Activated CD4-positive, alpha-beta T cell treated with anti-CD3 and anti-CD28 coated beads, Interleukin-2, amount 50 U/mL, for 4 hours (primary cell): ENCODE measurements at regions not wholly inside any gene's neighbourhood (a gene's known extent, or its start where the extent isn't known, plus 50 kb on each side); places are given as distances from the start of the nearest gene placed in this dataset.

Source experiments
- DNase-seq, 2 experiments: peaks; one replicate each; pipeline ENCODE4 v3.0.0-alpha.2; 2020

DNA sequence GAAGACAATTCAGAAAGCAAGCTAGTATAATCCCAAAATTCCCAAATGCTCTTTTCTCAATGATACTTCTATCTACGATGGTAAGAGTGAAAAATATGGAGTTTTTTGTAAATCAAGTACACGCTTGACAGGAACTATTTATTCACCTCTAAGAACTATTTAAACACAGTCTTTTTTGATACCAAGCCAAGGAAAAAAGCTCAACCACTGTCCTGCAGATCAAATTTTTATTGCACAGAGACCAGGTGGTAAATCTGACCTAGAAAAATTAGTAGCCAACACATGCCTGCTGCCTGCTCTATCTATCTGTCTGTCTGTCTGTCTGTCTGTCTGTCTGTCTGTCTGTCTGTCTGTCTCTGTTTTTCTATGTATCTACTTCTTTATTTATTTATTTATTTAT is 292.2 kb downstream of the MZT1 start:
- DNase-seq = no peak

DNA sequence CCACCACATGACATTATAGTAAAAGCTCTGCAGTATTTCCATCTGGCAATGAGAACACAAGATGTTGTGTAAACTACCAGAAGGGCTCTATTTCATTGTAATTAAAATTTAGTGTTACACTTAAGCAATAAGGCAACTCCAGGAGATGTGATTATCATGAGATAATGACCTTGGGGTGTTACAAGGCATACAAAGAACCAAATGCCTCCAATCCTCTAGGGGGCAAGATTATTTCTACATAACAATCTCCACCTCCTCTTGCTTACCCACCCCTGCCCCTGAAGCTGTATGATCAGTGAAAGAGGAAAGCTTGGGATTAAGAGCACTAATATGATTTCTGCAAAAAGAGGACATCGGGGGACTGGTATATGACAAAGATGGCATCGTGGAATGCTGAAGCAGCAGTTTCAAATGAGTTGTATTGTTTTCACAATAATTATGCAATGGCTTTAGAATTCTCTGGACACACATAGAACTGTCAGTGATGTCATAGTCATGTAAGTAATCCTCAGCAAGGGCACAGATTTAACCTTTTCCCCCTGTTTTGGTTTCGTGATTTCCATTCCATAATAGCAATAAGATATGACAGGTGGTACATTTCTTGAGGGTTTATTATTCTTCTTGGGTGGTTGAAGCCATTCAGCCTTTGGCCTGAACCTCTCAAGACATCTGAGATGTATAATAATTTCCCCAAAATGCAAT is 295.3 kb downstream of the MZT1 start:
- no peak for DNase-seq

DNA sequence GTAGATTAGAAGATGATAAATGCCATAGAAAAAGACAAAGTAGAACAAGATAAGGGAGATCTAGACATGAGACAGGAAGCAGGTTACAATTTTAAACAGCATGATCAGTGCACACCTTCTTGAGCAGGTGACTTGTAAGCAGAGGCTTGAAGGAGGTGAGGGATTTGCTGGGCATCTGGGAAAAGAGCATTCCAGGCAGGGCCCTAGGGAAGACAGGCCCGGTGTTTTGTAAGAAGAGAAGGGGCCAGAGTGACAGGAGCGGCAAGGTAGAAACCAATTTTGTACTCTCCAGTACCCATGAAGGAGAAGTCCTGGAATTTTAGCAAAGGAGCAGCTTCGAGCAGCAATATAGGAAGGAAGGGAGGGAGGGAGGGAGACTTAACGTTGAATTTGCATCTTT is 296.5 kb downstream of the MZT1 start:
- DNase-seq = no peak

DNA sequence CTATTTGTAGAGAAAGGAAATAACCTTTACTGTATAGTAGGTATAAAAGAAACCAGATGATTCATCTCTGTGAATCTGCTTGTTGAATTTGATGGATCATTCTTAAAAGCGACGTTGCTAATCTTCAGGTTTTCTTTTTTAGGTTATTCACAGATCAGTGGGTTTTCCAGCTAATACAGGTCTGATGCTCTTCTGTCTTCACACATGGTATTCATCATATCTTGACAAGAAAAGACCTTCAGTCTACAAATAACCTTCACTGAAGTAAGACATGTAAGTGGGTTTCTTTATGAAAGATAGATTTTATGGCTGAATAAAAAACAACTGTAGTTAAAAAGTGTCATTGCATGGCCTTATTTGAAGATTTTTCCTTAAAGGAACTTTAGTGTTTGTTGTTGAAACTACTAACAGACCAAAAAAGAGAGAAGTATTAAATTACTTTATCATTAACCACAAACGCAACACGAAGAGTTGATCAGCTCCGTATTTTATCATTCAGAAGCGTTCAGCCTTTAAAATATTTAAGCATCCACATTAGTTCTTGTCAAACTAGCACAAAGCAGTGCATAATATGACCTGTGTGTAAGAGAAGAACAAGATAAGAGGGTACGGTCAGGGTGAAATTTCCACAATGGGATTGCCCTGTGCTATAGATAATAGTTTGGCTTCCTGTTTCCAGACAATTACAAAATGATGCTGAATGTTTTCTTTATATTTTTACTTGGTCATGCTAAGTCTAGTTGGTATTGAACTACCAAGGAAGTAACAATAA is 299.5 kb downstream of the MZT1 start:
- DNase-seq = no peak

DNA sequence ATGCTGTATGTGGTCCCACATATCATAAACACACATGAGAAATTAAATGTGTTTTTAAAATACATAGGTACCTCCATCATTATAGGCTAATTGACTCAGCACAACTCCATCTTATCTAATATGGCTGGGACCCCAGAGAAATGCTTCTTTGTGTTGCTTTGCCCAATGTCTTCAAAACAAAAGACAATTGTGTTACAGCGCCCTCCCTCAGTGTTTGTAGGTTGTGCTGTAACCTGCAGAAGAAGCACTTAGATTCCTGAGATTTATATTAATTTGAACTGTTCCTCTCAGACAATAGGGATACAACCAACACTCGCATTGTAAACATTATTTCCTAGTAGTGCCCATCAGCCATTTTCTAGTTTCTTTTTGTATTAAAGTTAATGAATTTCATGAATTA is 303.4 kb downstream of the MZT1 start:
- DNase-seq = no peak

DNA sequence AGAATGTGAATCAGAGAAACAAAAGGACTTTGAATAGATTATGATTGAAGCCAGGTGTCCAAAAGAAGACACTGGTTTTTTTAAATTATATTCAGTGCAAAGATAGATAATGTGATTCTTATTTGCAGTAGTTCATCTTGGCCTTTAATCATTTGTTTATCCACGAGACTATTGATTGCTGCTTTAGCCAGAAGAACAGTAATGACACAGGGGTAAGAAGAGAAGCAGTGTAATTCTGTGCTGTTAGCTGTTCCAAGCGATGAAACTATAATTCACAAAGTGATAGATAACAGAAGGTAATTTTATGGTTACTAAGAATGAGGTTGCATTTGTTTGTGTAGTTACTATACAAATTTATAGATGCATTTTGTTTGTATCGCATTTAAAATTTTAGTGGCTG is 311.6 kb downstream of the MZT1 start:
- no peak for DNase-seq

DNA sequence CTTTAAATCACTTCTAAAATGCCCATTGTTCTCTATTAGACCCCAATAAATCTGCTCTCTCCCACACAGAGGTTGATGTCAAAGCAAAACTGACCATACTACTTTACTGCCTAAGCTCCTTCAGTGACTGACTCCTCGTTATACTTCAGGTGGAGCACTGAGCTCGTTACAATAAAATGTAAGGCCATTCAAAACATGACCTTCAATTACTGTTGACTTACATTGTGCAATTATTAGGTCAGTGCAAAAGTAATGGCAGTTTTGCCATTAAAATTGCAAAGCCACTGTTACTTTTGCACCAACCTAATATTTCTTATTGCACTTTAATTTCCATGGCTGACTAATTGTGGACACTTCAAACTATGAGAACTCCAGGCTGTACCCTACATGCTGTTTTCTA is 314.9 kb downstream of the MZT1 start:
- DNase-seq = no peak

DNA sequence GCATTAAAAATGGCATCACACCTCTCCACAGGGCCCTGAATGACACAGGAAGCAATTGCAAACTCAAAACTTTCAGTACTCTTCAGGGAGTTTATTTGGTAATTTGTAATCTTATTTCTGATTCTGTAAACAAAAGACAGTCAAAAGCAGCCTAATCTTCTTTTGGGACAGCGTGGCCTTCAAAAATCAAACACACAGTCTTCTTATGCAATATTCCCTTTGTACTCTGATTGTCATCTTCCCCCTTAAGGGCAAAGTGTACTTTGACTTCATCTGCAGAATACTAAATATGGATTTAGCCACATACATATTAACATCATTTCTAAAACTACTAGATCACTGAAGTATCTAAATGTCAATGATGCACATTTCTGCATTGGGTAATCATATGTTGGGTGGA is 322.0 kb downstream of the MZT1 start:
- DNase-seq = no peak

DNA sequence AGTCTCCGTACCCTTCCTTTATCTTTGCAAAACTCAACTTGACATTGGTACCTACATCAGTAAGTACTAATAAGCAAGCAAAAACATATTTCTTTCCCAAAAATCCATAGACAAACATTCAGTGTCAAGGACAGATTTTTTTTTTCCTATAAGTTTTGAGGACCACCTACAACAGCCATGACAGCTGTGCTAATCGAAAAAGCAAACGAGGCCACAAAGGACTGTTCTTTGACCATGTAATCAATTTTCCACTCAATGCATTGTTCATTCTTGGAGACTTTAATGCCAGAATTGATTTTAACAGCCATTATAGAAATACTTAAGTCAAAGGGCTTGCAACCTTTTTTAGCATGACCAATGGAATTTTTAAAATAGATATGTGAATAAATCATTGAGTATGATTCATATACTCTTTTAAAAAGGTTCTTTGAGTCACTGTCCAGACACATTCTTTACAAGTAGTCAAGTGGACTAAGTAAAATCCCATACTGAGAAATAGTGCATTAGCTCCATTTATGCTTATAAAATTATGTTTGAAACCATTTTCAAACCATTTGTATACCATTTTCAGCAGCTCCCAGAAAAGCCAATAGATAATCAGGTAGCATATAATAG is 323.9 kb downstream of the MZT1 start:
- DNase-seq = no peak

DNA sequence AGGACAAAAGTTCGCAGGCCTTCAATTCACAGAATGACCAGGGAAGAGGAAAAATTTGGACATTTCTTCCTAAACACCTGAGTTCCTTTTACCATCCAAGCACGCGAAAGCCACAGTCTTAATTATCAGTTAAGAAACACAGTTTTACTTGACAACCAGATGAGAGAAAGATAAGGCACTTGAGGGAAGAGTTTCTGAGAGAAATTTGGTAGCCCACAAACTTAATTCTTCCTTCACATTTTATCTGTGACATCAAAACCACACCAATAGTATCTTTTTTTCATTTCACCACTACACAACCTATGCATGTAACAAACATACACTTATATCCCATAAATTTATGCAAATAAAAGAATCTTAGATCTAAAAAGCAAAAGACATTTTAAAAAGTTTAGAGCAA is 326.6 kb downstream of the MZT1 start:
- DNase-seq = no peak

DNA sequence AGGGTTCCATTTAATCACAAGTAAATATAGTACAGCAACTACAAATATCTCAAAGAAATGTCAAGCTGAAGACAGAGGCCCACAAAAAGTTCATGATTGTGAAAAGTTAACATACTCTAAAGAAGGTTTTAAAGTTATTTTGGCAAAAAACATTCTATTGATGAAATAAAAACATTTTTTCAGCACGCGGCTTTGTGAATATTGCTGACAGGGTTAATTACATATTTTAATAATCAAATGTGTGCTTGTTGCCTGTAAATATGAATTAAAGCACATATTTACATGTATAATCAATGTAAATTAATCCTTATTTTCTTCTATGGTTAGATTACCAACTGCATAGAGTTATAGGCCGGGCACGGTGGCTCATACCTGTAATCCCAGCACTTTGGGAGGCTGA is 328.1 kb downstream of the MZT1 start:
- DNase-seq = no peak

DNA sequence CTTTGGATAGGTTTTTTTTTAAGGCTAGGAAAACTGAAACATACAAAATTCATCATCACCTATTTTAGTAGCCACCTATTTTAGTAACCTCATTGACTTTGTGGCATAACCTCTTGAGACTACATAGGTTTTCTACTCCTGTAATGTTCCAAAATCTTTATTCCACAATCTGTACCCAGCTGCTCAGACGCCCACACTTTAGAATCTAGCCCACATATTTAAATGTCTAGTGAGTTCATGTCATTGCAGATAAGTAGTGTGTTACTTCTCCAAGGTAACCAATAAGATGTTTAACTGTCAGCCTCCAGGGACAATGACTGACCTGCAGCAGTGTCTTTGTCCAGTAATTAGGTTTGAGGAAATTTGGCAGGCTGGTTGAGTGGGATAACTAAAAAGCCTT is 330.2 kb downstream of the MZT1 start:
- no peak for DNase-seq

DNA sequence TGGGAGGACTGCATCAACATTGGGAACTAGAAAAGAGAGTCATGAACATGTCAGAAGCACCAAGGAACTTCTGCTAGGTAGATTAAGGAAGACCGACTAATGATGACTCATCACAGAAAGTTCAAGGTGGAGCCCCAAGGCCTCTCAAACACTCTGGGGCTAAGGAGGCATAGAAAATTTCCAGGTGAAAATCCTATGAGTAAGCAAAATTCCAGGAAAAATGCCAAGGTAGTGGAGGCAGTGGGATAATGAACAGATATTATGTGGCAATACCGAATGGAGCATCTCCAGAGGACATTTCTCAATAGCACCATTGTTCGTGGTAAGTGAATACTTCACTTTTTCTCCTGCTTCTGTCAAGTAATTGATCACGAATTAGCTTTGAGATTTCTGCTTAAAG is 336.5 kb downstream of the MZT1 start:
- DNase-seq = no peak

DNA sequence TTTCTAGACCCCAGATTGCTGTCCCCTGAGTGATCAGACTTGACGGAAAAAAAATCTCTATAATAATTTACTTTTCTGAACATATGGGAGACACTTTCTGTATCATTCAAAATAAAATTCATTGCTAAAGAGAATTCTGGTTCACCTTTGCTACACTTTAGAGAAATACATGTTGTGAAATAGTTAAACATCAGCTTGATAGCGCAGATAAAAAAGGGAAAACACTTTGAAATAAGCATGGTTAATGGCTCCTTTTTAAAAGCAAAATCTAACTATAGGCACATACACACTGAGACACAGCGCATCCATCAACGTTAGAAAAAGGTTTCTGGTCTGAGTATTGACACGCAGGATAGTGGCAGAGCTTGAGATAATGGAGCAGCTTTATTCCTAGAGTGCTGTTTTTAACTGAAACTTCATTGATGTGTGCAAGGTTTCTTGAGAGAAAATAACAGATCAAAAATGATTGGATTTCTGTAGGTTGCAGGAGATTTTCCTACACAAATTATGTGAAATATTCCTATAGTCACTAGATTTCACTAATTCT is 341.2 kb downstream of the MZT1 start:
- DNase-seq = no peak

DNA sequence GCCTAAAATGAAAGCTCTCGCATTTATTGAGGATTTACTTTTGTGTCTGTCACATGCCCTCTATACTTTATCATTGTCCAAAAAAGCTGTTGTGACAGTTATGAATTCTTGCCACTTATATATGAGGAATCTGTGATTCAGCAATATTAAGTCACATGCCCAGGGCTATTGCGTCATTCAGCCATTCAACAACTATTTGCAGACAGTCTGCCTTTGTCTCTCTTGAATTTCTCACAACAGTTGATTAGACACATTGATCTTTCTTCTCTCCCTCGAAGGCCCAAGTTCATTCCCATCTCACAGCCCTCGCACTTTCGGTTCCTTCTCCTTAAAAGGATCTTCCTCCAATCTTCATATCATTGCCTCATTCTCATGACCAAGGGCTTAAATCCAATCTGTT is 342.6 kb downstream of the MZT1 start:
- DNase-seq = no peak

DNA sequence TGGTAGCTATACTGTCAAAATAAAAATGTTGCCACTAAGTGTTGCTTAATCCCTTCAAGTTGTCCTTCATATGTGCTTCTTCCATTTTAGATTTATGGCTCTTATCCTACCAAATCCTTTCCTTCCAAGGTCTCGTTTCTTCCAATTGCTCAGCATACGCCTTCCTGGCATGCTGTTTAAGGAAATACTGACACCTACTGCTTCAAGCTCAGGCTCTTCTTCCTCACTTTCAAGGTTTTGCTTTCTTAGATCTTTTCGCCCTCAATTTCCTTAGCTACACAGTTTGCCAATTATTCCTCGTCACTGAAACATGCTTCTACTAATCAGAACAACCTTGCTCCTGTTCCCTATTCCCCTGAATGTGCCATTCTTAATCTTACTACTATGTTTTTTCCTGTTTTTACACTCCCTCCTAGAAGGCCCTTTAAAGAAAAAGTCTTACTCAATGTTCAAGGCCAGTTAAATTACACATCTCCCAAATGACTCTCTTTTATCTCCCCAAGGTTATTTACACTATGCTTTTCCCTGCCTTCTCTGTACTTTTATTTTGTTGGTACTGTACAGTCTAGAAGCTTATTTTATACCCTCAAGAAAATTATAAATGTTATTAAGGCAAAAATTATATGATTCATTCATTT is 343.1 kb downstream of the MZT1 start:
- DNase-seq = no peak

DNA sequence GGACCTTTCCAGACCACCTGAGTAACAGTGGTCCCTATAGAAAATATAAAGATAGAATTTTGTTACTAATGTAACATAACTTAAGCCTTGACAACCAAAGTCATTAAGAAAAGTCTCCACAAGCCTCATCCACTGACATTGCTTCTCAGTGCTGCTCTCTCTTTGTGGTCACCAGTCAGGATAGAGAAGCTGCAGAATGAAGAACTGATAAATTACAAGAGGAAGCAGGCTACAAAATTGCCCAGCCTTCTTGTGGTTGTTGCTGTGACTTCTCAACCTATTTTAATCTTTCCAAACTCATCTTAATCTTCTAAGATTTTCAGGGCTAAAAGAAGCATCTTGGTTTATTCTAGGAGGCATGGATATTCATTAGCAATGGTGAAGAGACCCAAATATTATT is 343.8 kb downstream of the MZT1 start:
- no peak for DNase-seq

DNA sequence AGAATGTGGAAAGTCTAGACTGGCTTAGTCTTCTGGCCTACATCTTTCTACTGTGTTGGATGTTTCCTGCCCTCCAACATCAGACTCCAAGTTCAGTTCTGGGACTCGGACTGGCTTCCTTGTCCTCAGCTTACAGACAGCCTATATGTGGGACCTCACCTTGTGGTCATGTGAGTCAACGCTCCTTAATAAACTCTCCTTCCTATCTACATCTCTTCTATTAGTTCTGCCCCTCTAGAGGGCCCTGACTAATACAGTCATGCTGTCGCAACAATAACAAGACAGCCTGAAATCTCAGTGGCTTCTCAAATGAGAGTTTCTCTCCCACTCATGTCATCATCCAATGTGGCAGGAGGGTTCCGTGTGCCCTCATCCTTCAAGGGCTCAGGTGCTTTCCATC is 347.8 kb downstream of the MZT1 start:
- DNase-seq = no peak

DNA sequence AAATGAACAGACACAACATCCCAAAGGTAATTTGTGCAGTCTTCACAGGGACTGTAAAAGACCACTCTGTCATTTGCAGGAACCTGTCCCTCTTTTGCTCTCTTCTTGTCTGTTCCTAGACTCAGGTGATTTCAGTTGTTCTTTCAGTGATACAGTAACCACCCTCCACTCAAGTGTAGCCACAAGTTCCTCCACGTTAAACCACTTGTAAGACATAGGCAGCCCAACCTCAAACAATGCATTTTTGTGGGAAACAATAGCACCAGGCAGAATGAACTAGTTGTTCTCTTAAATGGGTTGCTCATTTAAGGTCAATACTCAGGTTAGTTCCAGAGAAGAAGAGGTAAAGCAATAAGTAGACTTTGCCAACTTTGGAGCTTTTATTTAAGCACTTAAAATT is 359.4 kb downstream of the MZT1 start:
- no peak for DNase-seq

DNA sequence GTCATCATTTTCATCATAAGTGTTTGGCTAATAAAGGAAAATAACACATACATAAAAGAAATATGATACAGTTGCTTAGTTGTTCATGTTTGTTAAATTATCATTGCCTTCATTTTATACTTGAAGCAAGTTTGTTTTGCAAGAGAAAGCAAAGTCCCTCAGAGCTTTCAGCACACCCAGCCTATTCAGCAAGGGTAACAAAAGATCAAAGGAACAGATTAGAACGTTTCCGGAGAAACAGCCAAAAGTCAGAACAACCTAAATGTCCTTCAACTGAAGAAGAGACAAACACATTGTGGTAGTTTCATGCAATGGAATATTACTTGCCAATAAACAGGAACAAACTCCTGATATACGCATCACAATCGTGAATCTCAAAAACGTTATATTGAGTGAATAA is 380.7 kb downstream of the MZT1 start:
- DNase-seq = no peak

DNA sequence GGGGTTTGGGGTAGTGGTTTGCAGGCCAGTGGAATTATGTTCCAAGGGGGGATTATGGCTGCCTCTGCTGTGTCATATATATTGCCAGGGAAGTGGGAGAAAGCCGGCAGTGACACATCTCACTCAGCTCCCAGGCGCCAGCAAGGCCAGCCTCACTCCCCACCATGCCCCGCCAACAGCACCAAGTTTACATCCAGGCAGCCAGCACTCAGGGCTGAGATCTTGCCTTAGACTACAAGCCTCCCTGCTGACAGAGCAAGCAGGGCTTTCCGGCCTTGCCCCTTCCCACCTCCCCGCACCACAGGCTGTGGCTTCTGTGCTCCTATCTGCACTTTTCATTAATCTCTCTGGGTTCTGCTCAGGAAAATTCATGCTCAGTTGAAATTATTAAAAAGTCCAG is 385.1 kb downstream of the MZT1 start:
- no peak for DNase-seq

DNA sequence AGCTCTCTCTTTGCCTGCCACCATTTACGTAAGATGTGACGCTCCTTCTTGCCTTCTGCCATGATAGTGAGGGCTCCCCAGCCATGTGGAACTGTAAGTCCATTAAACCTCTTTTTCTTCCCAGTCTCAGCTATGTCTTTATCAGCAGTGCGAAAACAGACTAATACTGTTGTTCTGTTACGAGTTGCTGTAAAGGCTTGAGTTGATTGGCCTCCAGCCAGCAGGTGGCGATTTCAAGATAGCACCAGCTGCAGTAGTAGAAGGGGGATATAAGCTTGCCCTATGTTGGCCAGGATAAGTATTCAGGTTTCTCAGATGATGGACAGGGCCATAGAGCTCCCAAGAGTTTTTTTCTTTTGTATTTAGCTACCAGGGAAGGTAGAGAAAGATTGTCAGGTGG is 385.5 kb downstream of the MZT1 start:
- no peak for DNase-seq

DNA sequence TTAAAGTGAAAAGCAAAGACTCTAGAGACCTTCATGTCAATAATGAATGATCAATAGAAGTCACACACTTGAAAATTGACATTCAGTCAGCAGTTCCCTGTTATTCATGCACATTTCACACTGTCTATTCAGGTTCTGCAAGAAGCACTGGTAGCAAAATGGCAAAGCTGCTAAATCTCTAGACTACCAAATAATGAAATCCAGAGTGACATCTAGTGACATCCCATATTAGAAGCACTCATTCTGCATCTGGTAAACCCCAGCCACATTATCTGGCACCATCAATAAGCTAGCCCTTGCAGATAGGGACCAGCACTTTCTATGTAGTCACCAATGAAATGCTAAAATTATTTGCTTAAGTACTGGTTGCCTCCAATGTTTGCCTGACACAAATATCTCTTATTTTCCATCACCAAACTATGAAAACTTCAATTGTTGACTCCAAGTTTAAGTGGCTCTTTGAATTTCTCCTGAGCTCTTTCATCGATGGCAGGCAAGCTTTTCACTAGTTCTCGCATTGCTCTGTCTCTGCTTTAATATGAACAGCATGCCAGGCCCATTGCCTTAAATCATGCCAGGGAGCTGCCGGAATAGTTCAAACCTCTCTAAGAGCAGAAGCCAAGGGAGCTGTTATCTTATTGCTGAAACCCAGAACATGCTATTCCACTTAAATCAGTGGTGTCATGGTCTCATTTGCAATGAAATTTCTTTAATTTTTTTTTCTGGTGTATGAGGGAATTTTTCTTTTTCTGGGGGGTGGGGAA is 409.9 kb downstream of the MZT1 start:
- DNase-seq = no peak
